GM06990 (cell line): ENCODE measurements at regions not wholly inside any gene's neighbourhood (a gene's known extent, or its start where the extent isn't known, plus 50 kb on each side); places are given as distances from the start of the nearest gene placed in this dataset.

ENCODE experiments used
- DNase-seq: peaks from one replicate; pipeline ENCODE4 v3.0.0-alpha.2; 2011; ENCODE audit not compliant: insufficient read length; ENCODE audit errors: extremely low read depth
- H3K27me3 ChIP-seq: replicated peaks from 2 replicates; pipeline ENCODE4 v1.6.0; 2011; ENCODE audit warnings: low read length; ENCODE audit not compliant: control insufficient read depth, insufficient read depth
- H3K36me3 ChIP-seq: 2 replicates; pipeline ENCODE4 v1.5.1; 2011; ENCODE audit warnings: low read length; ENCODE audit not compliant: control insufficient read depth, insufficient read depth
- H3K4me3 ChIP-seq: replicated peaks from 2 replicates; pipeline ENCODE4 v1.5.1; 2011; ENCODE audit warnings: low read depth, mild to moderate bottlenecking, control low read depth, low read length
- CTCF ChIP-seq: IDR thresholded peaks from 2 replicates; pipeline ENCODE4 v1.5.1; 2011; ENCODE audit warnings: low read length, control low read depth, mild to moderate bottlenecking, inconsistent platforms; ENCODE audit not compliant: insufficient read depth, poor library complexity, severe bottlenecking

- no peak overlapping the region for H3K4me3 ChIP-seq
- no peak for TF ChIP-seq CTCF
- DNase-seq, result no peak
- no peaks in the 10 kb centered on the region for H3K36me3 ChIP-seq
- no peaks in the 10 kb centered on the region for H3K27me3 ChIP-seq
Observed at GRCh38 chr1:238406098-238406860, 515.6 kb upstream of the ZP4 start.

- Histone ChIP-seq H3K36me3 (no peaks in the 10 kb centered on the region), H3K27me3 (no peaks in the 10 kb centered on the region), H3K4me3 (no peak overlapping the region)
- no peak for TF ChIP-seq CTCF
- DNase-seq, result no peak
Observed at GRCh38 chr1:238404921-238405320, 514.2 kb upstream of the ZP4 start.

- Histone ChIP-seq H3K36me3 (no peaks in the 10 kb centered on the region), H3K27me3 (no peaks in the 10 kb centered on the region), H3K4me3 (no peak overlapping the region)
- TF ChIP-seq CTCF, result no peak
- DNase-seq, result no peak
Observed at GRCh38 chr1:238404481-238404880, 513.8 kb upstream of the ZP4 start.

GRCh38 chr1:238401144-238401543 lies 510.4 kb upstream of the ZP4 start:
- Histone ChIP-seq H3K27me3 (no peaks in the 10 kb centered on the region), H3K36me3 (no peaks in the 10 kb centered on the region), H3K4me3 (no peak overlapping the region)
- no peak for TF ChIP-seq CTCF
- DNase-seq, result no peak

GRCh38 chr1:238399558-238399957 lies 508.8 kb upstream of the ZP4 start:
- no peak overlapping the region for H3K4me3 ChIP-seq
- H3K36me3 ChIP-seq, result no peaks in the 10 kb centered on the region
- no peaks in the 10 kb centered on the region for H3K27me3 ChIP-seq
- TF ChIP-seq CTCF, result no peak
- no peak for DNase-seq

GRCh38 chr1:238396140-238396539 lies 505.4 kb upstream of the ZP4 start:
- Histone ChIP-seq H3K36me3 (no peaks in the 10 kb centered on the region), H3K4me3 (no peak overlapping the region), H3K27me3 (no peaks in the 10 kb centered on the region)
- no peak for DNase-seq
- TF ChIP-seq CTCF, result no peak
